ENCODE measurements at regions not wholly inside any gene's neighbourhood (a gene's known extent, or its start where the extent isn't known, plus 50 kb on each side); places are given as distances from the start of the nearest gene placed in this dataset.

DNA sequence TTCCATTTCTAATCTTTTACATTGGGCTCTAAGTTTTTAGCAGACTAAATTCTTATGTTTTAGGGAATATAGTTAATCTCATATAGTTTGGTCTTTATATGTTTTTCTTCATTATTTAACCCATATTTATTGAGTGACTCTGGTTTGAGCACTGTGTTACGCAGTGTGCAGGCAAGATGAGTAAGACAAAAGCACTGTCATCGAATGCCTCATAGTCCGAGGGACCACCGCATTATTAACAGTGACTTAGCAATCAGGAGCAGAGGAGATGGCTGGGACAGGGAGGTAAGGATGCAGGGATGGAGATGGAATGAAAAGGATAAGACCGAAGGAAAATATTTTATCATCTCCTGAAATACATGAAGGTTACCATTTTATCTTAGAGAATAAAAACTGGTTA is 65.2 kb upstream of the CTSC start:
- H3K4me1 ChIP-seq (ENCODE audit: insufficient read depth, low read length, poor library complexity, severe bottlenecking), result no peaks in the 10 kb centered on the region
- H3K79me2 ChIP-seq (ENCODE audit: insufficient read depth, low read length), result no peaks in the 10 kb centered on the region
- H3K36me3 ChIP-seq (ENCODE audit: insufficient read depth, low read length), result no peaks in the 10 kb centered on the region

DNA sequence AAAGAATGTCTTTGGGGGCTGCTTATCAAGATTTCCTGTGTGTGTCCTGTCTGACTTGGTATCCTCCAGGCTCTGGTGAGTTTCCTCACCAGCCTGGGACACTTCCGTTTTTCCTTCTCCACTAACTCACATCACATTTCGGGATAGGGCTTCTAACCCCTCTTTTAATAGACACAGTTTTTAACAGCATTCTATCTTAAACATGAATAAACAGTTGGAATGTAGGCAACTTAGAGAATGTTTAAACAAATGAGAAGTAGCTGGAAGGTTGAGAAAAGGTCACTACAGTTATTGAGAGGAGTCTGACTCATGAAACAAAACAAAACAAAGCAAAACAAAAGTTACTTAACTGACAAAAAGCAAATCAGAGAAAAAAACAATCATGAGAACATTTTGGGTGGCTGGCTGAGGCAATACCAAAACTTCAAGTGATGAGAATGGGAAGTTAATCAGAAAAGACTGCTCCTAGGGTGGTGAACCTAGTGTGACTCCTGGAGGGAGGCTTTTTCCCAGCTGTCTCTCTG is 64.7 kb upstream of the CTSC start:
- Histone ChIP-seq H3K36me3 (ENCODE audit: insufficient read depth, low read length) (no peaks in the 10 kb centered on the region), H3K79me2 (ENCODE audit: insufficient read depth, low read length) (no peaks in the 10 kb centered on the region), H3K9me2 (replicated peaks; ENCODE audit: low read depth, low read length) (no peaks in the 10 kb centered on the region), H3K27me3 (ENCODE audit: insufficient read depth, low read length, poor library complexity, severe bottlenecking) (no peaks in the 10 kb centered on the region), H3K4me1 (ENCODE audit: insufficient read depth, low read length, poor library complexity, severe bottlenecking) (no peaks in the 10 kb centered on the region), H3F3A (ENCODE audit: low read depth) (no peaks in the 10 kb centered on the region), H2AFZ (ENCODE audit: low read length) (no peak overlapping the region), H3K4me3 (ENCODE audit: low read length, poor library complexity, severe bottlenecking) (no peak overlapping the region), H3K9me3 (ENCODE audit: insufficient read depth, low read depth, low read length) (no peaks in the 10 kb centered on the region), H3K9ac (ENCODE audit: low read depth, low read length, poor library complexity, severe bottlenecking) (no peak overlapping the region), H3K4me2 (ENCODE audit: low read depth, low read length, poor library complexity, severe bottlenecking) (no peak overlapping the region), H4K20me1 (ENCODE audit: insufficient read depth, low read length, poor library complexity, severe bottlenecking) (no peaks in the 10 kb centered on the region)
- TF ChIP-seq, protein P1, sequence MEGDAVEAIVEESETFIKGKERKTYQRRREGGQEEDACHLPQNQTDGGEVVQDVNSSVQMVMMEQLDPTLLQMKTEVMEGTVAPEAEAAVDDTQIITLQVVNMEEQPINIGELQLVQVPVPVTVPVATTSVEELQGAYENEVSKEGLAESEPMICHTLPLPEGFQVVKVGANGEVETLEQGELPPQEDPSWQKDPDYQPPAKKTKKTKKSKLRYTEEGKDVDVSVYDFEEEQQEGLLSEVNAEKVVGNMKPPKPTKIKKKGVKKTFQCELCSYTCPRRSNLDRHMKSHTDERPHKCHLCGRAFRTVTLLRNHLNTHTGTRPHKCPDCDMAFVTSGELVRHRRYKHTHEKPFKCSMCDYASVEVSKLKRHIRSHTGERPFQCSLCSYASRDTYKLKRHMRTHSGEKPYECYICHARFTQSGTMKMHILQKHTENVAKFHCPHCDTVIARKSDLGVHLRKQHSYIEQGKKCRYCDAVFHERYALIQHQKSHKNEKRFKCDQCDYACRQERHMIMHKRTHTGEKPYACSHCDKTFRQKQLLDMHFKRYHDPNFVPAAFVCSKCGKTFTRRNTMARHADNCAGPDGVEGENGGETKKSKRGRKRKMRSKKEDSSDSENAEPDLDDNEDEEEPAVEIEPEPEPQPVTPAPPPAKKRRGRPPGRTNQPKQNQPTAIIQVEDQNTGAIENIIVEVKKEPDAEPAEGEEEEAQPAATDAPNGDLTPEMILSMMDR (conservative IDR thresholded peaks at IDR 0.05; ENCODE audit: low read length), result no peak
- TF ChIP-seq EZH2phosphoT487 (IDR thresholded peaks at IDR 0.05; ENCODE audit: borderline replicate concordance), result no peak

More for the DNA sequence above, 65.2 kb upstream of the CTSC start:
- no peaks in the 10 kb centered on the region for H4K20me1 ChIP-seq (ENCODE audit: insufficient read depth, low read length, poor library complexity, severe bottlenecking)
- no peak overlapping the region for H3K4me2 ChIP-seq (ENCODE audit: low read depth, low read length, poor library complexity, severe bottlenecking)
- TF ChIP-seq, protein P1 (conservative IDR thresholded peaks at IDR 0.05; ENCODE audit: low read length), result no peak
- TF ChIP-seq EZH2phosphoT487 (IDR thresholded peaks at IDR 0.05; ENCODE audit: borderline replicate concordance), result no peak
- H3K9me3 ChIP-seq (ENCODE audit: insufficient read depth, low read depth, low read length), result no peaks in the 10 kb centered on the region
- no peaks in the 10 kb centered on the region for H3K9me2 ChIP-seq (replicated peaks; ENCODE audit: low read depth, low read length)
- H3K27me3 ChIP-seq (ENCODE audit: insufficient read depth, low read length, poor library complexity, severe bottlenecking), result no peaks in the 10 kb centered on the region
- H3K9ac ChIP-seq (ENCODE audit: low read depth, low read length, poor library complexity, severe bottlenecking), result no peak overlapping the region
- H2AFZ ChIP-seq (ENCODE audit: low read length), result no peak overlapping the region
- H3F3A ChIP-seq (ENCODE audit: low read depth), result no peaks in the 10 kb centered on the region
- no peak overlapping the region for H3K4me3 ChIP-seq (ENCODE audit: low read length, poor library complexity, severe bottlenecking)

DNA sequence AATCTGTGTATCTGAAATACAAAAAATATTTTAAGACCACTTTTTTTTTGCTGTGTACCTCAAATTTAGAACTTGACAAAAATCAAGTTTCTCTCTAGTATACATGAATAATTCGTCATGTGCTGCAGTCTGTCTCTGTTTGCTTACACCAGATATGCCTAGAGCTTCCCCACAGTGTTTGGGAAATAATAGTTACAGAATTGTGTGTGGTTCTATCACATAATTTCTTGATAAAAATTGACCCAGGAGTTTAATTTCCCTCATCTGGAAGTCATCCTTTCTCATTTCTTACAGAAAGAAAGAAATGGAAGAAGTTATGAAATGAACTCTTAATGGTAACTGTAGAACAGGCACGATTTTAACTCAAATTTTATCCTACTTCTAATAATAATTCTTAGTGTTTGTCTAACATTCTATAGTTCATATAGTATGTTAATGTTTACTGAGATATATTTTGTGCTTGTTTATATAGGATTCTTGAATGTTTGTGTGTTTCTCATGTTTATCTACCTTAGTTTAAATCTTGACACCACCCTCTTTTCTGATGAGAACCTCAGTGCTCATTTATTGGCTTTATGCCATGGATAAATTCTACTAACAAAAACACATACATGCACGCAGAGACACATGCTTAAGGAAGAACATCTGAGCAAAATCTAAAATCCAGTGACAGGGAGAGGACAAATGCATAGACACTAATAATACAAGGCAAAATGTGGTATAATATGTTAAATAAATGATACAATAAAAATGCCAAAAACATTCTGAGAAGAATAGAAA is 61.4 kb upstream of the CTSC start:
- no peaks in the 10 kb centered on the region for H3K79me2 ChIP-seq (ENCODE audit: insufficient read depth, low read length)
- no peaks in the 10 kb centered on the region for H3K9me3 ChIP-seq (ENCODE audit: insufficient read depth, low read depth, low read length)
- H2AFZ ChIP-seq (ENCODE audit: low read length), result no peak overlapping the region
- no peaks in the 10 kb centered on the region for H4K20me1 ChIP-seq (ENCODE audit: insufficient read depth, low read length, poor library complexity, severe bottlenecking)
- H3K27me3 ChIP-seq (ENCODE audit: insufficient read depth, low read length, poor library complexity, severe bottlenecking), result no peaks in the 10 kb centered on the region
- H3K36me3 ChIP-seq (ENCODE audit: insufficient read depth, low read length), result no peaks in the 10 kb centered on the region
- H3K9me2 ChIP-seq (replicated peaks; ENCODE audit: low read depth, low read length), result no peaks in the 10 kb centered on the region
- H3K4me1 ChIP-seq (ENCODE audit: insufficient read depth, low read length, poor library complexity, severe bottlenecking), result no peaks in the 10 kb centered on the region
- no peaks in the 10 kb centered on the region for H3F3A ChIP-seq (ENCODE audit: low read depth)
- no peak overlapping the region for H3K4me2 ChIP-seq (ENCODE audit: low read depth, low read length, poor library complexity, severe bottlenecking)
- no peak overlapping the region for H3K4me3 ChIP-seq (ENCODE audit: low read length, poor library complexity, severe bottlenecking)
- no peak overlapping the region for H3K9ac ChIP-seq (ENCODE audit: low read depth, low read length, poor library complexity, severe bottlenecking)
- TF ChIP-seq EZH2phosphoT487 (IDR thresholded peaks at IDR 0.05; ENCODE audit: borderline replicate concordance), result no peak
- TF ChIP-seq, protein P1 (conservative IDR thresholded peaks at IDR 0.05; ENCODE audit: low read length), result no peak

Measured in Loucy (cell line).